Mucosa of stomach (tissue), 1 donor: ENCODE measurements at regions not wholly inside any gene's neighbourhood (a gene's known extent, or its start where the extent isn't known, plus 50 kb on each side); places are given as distances from the start of the nearest gene placed in this dataset.

ENCODE experiments used
- H3K27me3 ChIP-seq: one replicate; pipeline ENCODE4 v1.7.0; 2013; ENCODE audit warnings: mild to moderate bottlenecking, low read length; ENCODE audit not compliant: control insufficient read depth, insufficient read depth
- H3K36me3 ChIP-seq: one replicate; pipeline ENCODE4 v1.7.0; 2013; ENCODE audit warnings: low read length; ENCODE audit not compliant: control insufficient read depth, insufficient read depth
- H3K4me1 ChIP-seq: one replicate; pipeline ENCODE4 v1.7.0; 2013; ENCODE audit warnings: mild to moderate bottlenecking, low read length; ENCODE audit not compliant: control insufficient read depth, insufficient read depth
- H3K4me3 ChIP-seq: one replicate; pipeline ENCODE4 v1.7.0; 2013; ENCODE audit warnings: low read length
- H3K9ac ChIP-seq: one replicate; pipeline ENCODE4 v1.7.0; 2013; ENCODE audit warnings: mild to moderate bottlenecking, low read length, moderate library complexity
- H3K9me3 ChIP-seq: one replicate; pipeline ENCODE4 v1.7.0; 2013; ENCODE audit warnings: mild to moderate bottlenecking, low read length, moderate library complexity; ENCODE audit not compliant: control insufficient read depth
- donor health status: Pancreatic carcinoma.

DNA sequence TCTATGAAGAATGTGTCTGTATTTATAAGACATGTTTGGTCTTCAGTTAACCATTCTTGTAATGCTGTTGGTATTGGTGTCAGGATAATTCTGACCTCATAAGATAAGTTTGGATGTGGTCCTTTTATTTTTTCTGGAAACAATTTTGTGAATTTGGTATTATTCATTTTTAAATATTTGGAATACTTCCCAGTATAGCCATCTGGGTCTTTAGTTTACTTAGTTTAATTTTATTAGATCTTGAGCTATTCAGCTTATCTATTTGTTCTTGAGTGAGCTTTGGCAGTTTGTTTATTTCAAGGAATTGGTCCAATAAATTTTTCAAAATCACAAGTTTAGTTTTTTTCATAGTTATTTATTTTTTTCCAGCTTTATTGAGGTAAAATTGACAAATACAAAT is 335.4 kb upstream of the PCDH20 start:
- Histone ChIP-seq H3K4me1 (no peaks in the 10 kb centered on the region), H3K9me3 (no peaks in the 10 kb centered on the region), H3K4me3 (no peak overlapping the region), H3K36me3 (no peaks in the 10 kb centered on the region), H3K9ac (no peak overlapping the region), H3K27me3 (no peaks in the 10 kb centered on the region)

DNA sequence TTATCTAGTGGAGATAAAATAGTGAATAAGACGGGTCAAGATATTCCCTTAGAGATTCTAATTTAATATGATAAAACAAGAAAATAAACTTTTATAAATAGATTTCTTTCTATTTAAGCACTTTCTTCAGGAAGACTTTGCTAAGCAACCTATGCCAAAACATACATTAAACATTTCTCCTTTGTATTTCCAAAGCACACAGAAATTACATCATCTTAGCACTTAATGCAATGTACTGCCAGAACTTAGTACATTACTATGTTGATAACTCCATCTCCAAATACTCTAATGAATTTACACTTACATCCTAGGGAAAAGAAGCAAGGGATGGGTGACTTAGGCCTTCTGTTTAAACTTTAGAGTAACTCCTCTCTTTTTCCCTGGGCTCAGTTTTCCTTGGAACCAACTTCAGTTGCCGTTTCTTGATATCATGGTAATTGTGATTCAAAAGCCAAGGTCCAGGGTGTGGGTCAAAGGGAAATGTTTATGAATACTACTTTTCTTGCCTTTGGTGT is 322.6 kb upstream of the PCDH20 start:
- H3K4me3 ChIP-seq: no peak overlapping the region
- no peaks in the 10 kb centered on the region for H3K4me1 ChIP-seq
- no peaks in the 10 kb centered on the region for H3K27me3 ChIP-seq
- H3K36me3 ChIP-seq: no peaks in the 10 kb centered on the region
- no peak overlapping the region for H3K9ac ChIP-seq
- no peaks in the 10 kb centered on the region for H3K9me3 ChIP-seq

DNA sequence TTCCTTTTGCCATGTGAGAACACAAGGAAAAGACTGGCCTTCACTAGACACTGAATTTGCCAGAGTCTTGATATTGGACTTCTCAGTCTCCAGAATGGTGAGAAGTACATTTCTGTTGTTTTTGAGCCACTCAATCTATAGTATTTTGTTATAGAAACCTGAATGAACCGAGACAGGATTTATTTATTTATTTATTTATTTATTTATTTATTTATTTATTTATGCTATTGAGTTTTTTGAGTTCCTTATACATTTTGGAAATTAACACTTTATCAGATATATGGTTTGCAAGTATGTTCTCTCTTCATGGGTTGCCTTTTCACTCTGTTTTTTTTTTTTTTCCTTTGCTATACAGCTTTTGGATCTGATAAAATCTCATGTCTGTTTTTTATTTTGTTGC is 319.0 kb upstream of the PCDH20 start:
- Histone ChIP-seq H3K36me3 (no peaks in the 10 kb centered on the region), H3K9ac (no peak overlapping the region), H3K4me1 (no peaks in the 10 kb centered on the region), H3K9me3 (no peaks in the 10 kb centered on the region), H3K4me3 (no peak overlapping the region), H3K27me3 (no peaks in the 10 kb centered on the region)

DNA sequence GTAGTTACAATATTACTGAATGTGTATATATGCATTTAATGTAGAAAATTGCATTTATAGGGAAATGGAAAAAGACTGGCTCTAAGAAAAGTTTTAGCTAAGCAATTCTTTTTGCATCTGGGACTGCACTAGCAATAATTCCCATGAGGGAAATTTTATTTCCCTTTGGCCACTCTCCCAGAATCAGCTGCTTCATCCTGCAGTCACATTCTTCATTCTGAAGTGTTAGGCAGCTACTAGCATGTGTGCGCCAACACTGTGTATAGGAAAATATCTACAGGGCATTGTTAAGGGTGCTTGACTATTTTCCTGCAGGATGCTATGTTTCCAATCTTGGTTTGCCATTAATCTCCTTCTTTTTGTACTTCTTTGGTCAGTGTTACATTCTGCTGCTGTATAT is 312.8 kb upstream of the PCDH20 start:
- Histone ChIP-seq H3K4me1 (no peaks in the 10 kb centered on the region), H3K4me3 (no peak overlapping the region), H3K27me3 (no peaks in the 10 kb centered on the region), H3K9ac (no peak overlapping the region), H3K36me3 (no peaks in the 10 kb centered on the region), H3K9me3 (no peaks in the 10 kb centered on the region)

GRCh38 chr13:61727767-61728166 is 312.1 kb upstream of the PCDH20 start:
- Histone ChIP-seq H3K27me3 (no peaks in the 10 kb centered on the region), H3K4me1 (no peaks in the 10 kb centered on the region), H3K4me3 (no peak overlapping the region), H3K36me3 (no peaks in the 10 kb centered on the region), H3K9me3 (no peaks in the 10 kb centered on the region), H3K9ac (no peak overlapping the region)

DNA sequence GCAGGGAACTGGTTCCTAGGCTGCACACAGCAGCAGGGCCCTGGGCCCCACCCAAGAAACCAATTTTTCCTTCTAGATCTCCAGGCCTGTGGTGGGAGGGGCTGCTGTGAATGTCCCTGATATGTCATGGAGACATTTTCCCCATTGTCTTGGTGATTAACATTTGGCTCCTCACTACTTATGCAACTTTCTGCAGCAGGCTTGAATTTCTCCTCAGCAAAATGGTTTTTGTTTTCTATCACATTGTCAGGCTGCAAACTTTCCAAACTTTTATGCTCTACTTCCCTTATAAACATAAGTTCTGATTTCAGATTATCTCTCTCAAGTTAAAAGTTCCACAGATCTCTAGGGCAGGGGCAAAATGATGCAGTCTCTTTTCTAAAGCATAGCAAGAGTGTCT is 310.2 kb upstream of the PCDH20 start:
- Histone ChIP-seq H3K4me3 (no peak overlapping the region), H3K9me3 (no peaks in the 10 kb centered on the region), H3K4me1 (no peaks in the 10 kb centered on the region), H3K36me3 (no peaks in the 10 kb centered on the region), H3K9ac (no peak overlapping the region), H3K27me3 (no peaks in the 10 kb centered on the region)

- H3K9me3 ChIP-seq: no peaks in the 10 kb centered on the region
- no peaks in the 10 kb centered on the region for H3K4me1 ChIP-seq
- no peak overlapping the region for H3K4me3 ChIP-seq
- no peaks in the 10 kb centered on the region for H3K36me3 ChIP-seq
- no peaks in the 10 kb centered on the region for H3K27me3 ChIP-seq
- H3K9ac ChIP-seq: no peak overlapping the region
Observed at GRCh38 chr13:61722119-61722518, 306.5 kb upstream of the PCDH20 start.

GRCh38 chr13:61712621-61713020 is 297.0 kb upstream of the PCDH20 start:
- H3K27me3 ChIP-seq: no peaks in the 10 kb centered on the region
- no peak overlapping the region for H3K4me3 ChIP-seq
- no peaks in the 10 kb centered on the region for H3K36me3 ChIP-seq
- no peaks in the 10 kb centered on the region for H3K4me1 ChIP-seq
- H3K9ac ChIP-seq: no peak overlapping the region
- H3K9me3 ChIP-seq: no peaks in the 10 kb centered on the region

DNA sequence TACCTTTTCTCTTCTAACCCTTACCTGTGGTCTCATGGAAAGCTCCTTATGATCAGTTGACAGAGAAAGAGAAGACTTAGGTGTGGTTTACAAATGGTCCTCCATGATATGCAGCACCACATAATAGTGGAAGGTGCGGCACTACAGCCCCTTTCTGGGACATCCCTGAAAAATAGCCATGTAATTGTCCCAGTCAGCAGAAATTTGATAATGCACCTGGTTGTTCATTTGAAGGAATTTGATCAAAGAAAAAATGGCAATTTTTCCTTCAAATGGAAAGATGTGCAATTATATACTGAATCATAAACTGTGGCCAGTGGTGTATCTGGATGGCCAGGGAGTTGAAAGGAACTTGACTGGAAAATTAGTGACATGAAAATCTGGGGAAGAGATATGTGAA is 293.6 kb upstream of the PCDH20 start:
- Histone ChIP-seq H3K4me1 (no peaks in the 10 kb centered on the region), H3K9me3 (no peaks in the 10 kb centered on the region), H3K4me3 (no peak overlapping the region), H3K36me3 (no peaks in the 10 kb centered on the region), H3K9ac (no peak overlapping the region), H3K27me3 (no peaks in the 10 kb centered on the region)

GRCh38 chr13:61706899-61707298 is 291.2 kb upstream of the PCDH20 start:
- Histone ChIP-seq H3K36me3 (no peaks in the 10 kb centered on the region), H3K27me3 (no peaks in the 10 kb centered on the region), H3K9ac (no peak overlapping the region), H3K4me1 (no peaks in the 10 kb centered on the region), H3K4me3 (no peak overlapping the region), H3K9me3 (no peaks in the 10 kb centered on the region)

DNA sequence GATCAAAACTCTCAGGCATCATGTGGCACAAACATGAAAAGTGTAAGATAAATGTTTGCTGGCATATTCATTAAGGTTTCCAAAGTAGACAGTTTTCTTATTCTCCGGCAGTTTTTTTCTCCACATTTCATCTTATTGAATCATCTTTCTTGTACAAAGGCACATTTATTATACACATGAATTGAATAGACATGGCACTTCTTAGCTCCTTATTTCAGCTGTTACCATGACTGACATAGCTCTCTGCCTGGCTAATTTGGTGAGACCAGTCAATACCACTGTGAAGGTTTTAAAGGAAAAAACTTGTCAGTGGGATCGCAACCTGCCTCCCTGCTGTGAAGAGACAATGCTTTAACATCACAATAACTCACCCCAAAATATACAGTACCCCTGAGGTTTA is 285.0 kb upstream of the PCDH20 start:
- Histone ChIP-seq H3K4me3 (no peak overlapping the region), H3K36me3 (no peaks in the 10 kb centered on the region), H3K9me3 (no peaks in the 10 kb centered on the region), H3K27me3 (no peaks in the 10 kb centered on the region), H3K9ac (no peak overlapping the region), H3K4me1 (no peaks in the 10 kb centered on the region)

GRCh38 chr13:61700181-61700580 is 284.5 kb upstream of the PCDH20 start:
- no peaks in the 10 kb centered on the region for H3K4me1 ChIP-seq
- H3K4me3 ChIP-seq: no peak overlapping the region
- no peak overlapping the region for H3K9ac ChIP-seq
- no peaks in the 10 kb centered on the region for H3K9me3 ChIP-seq
- no peaks in the 10 kb centered on the region for H3K36me3 ChIP-seq
- H3K27me3 ChIP-seq: no peaks in the 10 kb centered on the region

GRCh38 chr13:61696676-61697075 is 281.0 kb upstream of the PCDH20 start:
- H3K27me3 ChIP-seq: no peaks in the 10 kb centered on the region
- H3K9ac ChIP-seq: no peak overlapping the region
- H3K9me3 ChIP-seq: no peaks in the 10 kb centered on the region
- no peaks in the 10 kb centered on the region for H3K4me1 ChIP-seq
- H3K36me3 ChIP-seq: no peaks in the 10 kb centered on the region
- no peak overlapping the region for H3K4me3 ChIP-seq
